Liver (tissue), 8 donors: ENCODE measurements at regions not wholly inside any gene's neighbourhood (a gene's known extent, or its start where the extent isn't known, plus 50 kb on each side); places are given as distances from the start of the nearest gene placed in this dataset.

ENCODE experiments used
- DNase-seq: peaks from one replicate; pipeline ENCODE4 v3.0.0-alpha.2; 2017; ENCODE audit warnings: low spot score
- H3K27ac ChIP-seq, 2 donors: one replicate each; pipeline ENCODE4 v1.7.0; 2013; ENCODE audit warnings: inconsistent platforms in 2 of 2, low read length in 2 of 2, control low read depth in 1 of 2, low read depth in 1 of 2, mild to moderate bottlenecking in 1 of 2
- H3K27me3 ChIP-seq, 4 donors: one replicate each; pipeline versions ENCODE4 v1.6.1 to v1.7.0; 2013; ENCODE audit warnings: low read length in 3 of 4, inconsistent platforms in 1 of 4, mild to moderate bottlenecking in 1 of 4, moderate library complexity in 1 of 4; ENCODE audit not compliant: control insufficient read depth in 4 of 4, insufficient read depth in 4 of 4
- H3K36me3 ChIP-seq, 4 donors: one replicate each; pipeline versions ENCODE4 v1.6.1 to v1.7.0; 2013; ENCODE audit warnings: low read length in 3 of 4, mild to moderate bottlenecking in 3 of 4, low read depth in 1 of 4, moderate library complexity in 1 of 4; ENCODE audit not compliant: control insufficient read depth in 4 of 4, insufficient read depth in 3 of 4
- H3K4me1 ChIP-seq, 4 donors: one replicate each; pipeline versions ENCODE4 v1.6.1 to v1.7.0; 2013; ENCODE audit warnings: low read length in 3 of 4, mild to moderate bottlenecking in 3 of 4, moderate library complexity in 1 of 4; ENCODE audit not compliant: control insufficient read depth in 4 of 4, insufficient read depth in 4 of 4
- H3K4me3 ChIP-seq, 3 donors: one replicate each; pipeline versions ENCODE4 v1.6.1 to v1.7.0; 2013; ENCODE audit warnings: low read length in 3 of 3, control low read depth in 1 of 3, low read depth in 1 of 3, mild to moderate bottlenecking in 1 of 3
- H3K9ac ChIP-seq, 2 donors: one replicate each; pipeline ENCODE4 v1.7.0; 2013; ENCODE audit warnings: low read length in 2 of 2, mild to moderate bottlenecking in 2 of 2, moderate library complexity in 2 of 2, control low read depth in 1 of 2, low read depth in 1 of 2
- H3K9me3 ChIP-seq, 4 donors: one replicate each; pipeline versions ENCODE4 v1.6.1 to v1.7.0; 2013; ENCODE audit warnings: low read length in 3 of 4; ENCODE audit not compliant: control insufficient read depth in 4 of 4
- EGR1 ChIP-seq, 2 donors: IDR thresholded peaks; 2 replicates each; pipeline ENCODE4 v1.6.1; 2016 to 2018; ENCODE audit warnings: antibody characterized with exemption in 2 of 2, low read depth in 2 of 2
- FOXA1 ChIP-seq: IDR thresholded peaks from 2 replicates; pipeline ENCODE4 v1.6.1; 2016; ENCODE audit warnings: antibody characterized with exemption
- FOXA2 ChIP-seq: IDR thresholded peaks from 2 replicates; pipeline ENCODE4 v1.6.1; 2016; ENCODE audit warnings: antibody characterized with exemption
- GABPA ChIP-seq, 2 donors: IDR thresholded peaks in 1 of 2; conservative IDR thresholded peaks in 1 of 2; 2 replicates each; pipeline ENCODE4 v1.6.1; 2016; ENCODE audit warnings: antibody characterized with exemption in 2 of 2, mild to moderate bottlenecking in 1 of 2, moderate library complexity in 1 of 2
- HNF4A ChIP-seq, 2 donors: conservative IDR thresholded peaks; 2 replicates each; pipeline ENCODE4 v1.6.1; 2016; ENCODE audit warnings: antibody characterized with exemption in 2 of 2, mild to moderate bottlenecking in 2 of 2
- HNF4G ChIP-seq: IDR thresholded peaks from 2 replicates; pipeline ENCODE4 v1.6.1; 2016; ENCODE audit warnings: antibody characterized with exemption
- JUND ChIP-seq, 2 donors: IDR thresholded peaks; 2 replicates each; pipeline ENCODE4 v1.6.1; 2016; ENCODE audit warnings: antibody characterized with exemption in 2 of 2
- NR2F2 ChIP-seq: IDR thresholded peaks from 2 replicates; pipeline ENCODE4 v1.6.1; 2016; ENCODE audit warnings: antibody characterized with exemption
- RAD21 ChIP-seq, 2 donors: IDR thresholded peaks; 2 replicates each; pipeline ENCODE4 v1.6.1; 2016; ENCODE audit warnings: antibody characterized with exemption in 2 of 2, mild to moderate bottlenecking in 2 of 2
- RXRA ChIP-seq, 2 donors: IDR thresholded peaks; 2 replicates each; pipeline ENCODE4 v1.6.1; 2017 to 2018; ENCODE audit warnings: antibody characterized with exemption in 2 of 2, mild to moderate bottlenecking in 1 of 2
- SP1 ChIP-seq: IDR thresholded peaks from 2 replicates; pipeline ENCODE4 v1.6.1; 2018; ENCODE audit warnings: antibody characterized with exemption, mild to moderate bottlenecking
- TAF1 ChIP-seq: conservative IDR thresholded peaks from 2 replicates; pipeline ENCODE4 v1.6.1; 2016; ENCODE audit warnings: antibody characterized with exemption, mild to moderate bottlenecking
- YY1 ChIP-seq: IDR thresholded peaks from 2 replicates; pipeline ENCODE4 v1.6.1; 2016; ENCODE audit warnings: antibody characterized with exemption, mild to moderate bottlenecking
- WGBS: extraction: QIAGEN DNeasy Blood & Tissue Kit; methylation state at CpG from one replicate; pipeline ENCODE4 v1.1.7; 2013; 5-methylcytosine and 5-hydroxymethylcytosine counted together
- TF ChIP-seq, protein P1 (sequence below): IDR thresholded peaks from 2 replicates; pipeline ENCODE4 v1.6.1; 2016; ENCODE audit warnings: antibody characterized with exemption, mild to moderate bottlenecking
- TF ChIP-seq, protein P2 (sequence below): fragments of 150-350 bp; IDR thresholded peaks from 2 replicates; pipeline ENCODE4 v1.5.1; 2017; ENCODE audit warnings: improper control_type of control experiment, low read depth, low read length; ENCODE audit not compliant: missing input control
- TF ChIP-seq, protein P3 (sequence below): IDR thresholded peaks from 2 replicates; pipeline ENCODE4 v1.6.1; 2016; ENCODE audit warnings: antibody characterized with exemption
- TF ChIP-seq, protein P4 (sequence below): IDR thresholded peaks from 2 replicates; pipeline ENCODE4 v1.6.1; 2016; ENCODE audit warnings: antibody characterized with exemption
- TF ChIP-seq, protein P5 (sequence below): IDR thresholded peaks from 2 replicates; pipeline ENCODE4 v1.6.1; 2016; ENCODE audit warnings: antibody characterized with exemption
- donor health status: healthy.
- donor health status: healthy.
- donor health status: healthy.
- donor health status: healthy.
- donor health status: healthy.

DNA sequence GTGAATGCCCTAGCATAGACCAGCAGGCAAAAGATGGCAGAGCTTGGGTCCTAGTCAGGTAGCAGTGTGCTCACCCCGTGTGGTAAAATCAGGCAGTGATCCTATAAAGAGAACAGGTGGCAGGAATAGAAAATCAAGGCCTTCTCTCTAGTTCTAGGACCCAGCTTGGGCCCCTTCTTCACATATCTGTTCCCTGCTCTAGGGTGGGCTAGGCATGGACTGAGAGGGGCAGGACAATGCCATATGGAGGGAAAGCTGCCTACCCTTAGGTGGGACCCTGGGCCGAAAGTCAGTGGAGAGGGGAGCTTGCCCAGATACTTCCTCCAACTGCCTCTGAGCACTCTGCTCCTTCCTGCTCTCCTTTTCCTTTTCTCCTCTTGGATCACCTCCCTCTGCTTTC lies 117.4 kb upstream of the NALF2 start:
- no peak overlapping the region for H3K4me3 ChIP-seq
- no peaks in the 10 kb centered on the region for H3K4me1 ChIP-seq
- no peaks in the 10 kb centered on the region for H3K9me3 ChIP-seq
- peaks cover 0 to 6% (median 0%) of the 10 kb centered on the region in 4 donors for H3K27me3 ChIP-seq
- 89% methylated on average over 2 of the region's 2 CpGs for WGBS
- TF ChIP-seq, protein P1, sequence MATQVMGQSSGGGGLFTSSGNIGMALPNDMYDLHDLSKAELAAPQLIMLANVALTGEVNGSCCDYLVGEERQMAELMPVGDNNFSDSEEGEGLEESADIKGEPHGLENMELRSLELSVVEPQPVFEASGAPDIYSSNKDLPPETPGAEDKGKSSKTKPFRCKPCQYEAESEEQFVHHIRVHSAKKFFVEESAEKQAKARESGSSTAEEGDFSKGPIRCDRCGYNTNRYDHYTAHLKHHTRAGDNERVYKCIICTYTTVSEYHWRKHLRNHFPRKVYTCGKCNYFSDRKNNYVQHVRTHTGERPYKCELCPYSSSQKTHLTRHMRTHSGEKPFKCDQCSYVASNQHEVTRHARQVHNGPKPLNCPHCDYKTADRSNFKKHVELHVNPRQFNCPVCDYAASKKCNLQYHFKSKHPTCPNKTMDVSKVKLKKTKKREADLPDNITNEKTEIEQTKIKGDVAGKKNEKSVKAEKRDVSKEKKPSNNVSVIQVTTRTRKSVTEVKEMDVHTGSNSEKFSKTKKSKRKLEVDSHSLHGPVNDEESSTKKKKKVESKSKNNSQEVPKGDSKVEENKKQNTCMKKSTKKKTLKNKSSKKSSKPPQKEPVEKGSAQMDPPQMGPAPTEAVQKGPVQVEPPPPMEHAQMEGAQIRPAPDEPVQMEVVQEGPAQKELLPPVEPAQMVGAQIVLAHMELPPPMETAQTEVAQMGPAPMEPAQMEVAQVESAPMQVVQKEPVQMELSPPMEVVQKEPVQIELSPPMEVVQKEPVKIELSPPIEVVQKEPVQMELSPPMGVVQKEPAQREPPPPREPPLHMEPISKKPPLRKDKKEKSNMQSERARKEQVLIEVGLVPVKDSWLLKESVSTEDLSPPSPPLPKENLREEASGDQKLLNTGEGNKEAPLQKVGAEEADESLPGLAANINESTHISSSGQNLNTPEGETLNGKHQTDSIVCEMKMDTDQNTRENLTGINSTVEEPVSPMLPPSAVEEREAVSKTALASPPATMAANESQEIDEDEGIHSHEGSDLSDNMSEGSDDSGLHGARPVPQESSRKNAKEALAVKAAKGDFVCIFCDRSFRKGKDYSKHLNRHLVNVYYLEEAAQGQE = no peak
- TF ChIP-seq HNF4A (conservative IDR thresholded peaks at IDR 0.05) (no peak), TAF1 (no peak), FOXA2 (no peak), YY1 (no peak), FOXA1 (no peak), SP1 (no peak), RXRA (IDR thresholded peaks at IDR 0.05) (no peak), JUND (IDR thresholded peaks at IDR 0.05) (no peak), HNF4G (no peak), RAD21 (IDR thresholded peaks at IDR 0.05) (no peak), GABPA (IDR thresholded peaks at IDR 0.05 in 1 of 2, conservative IDR thresholded peaks at IDR 0.05 in 1 of 2) (no peak), EGR1 (IDR thresholded peaks at IDR 0.05; ENCODE audit: low read depth in 2 of 2) (no peak), NR2F2 (no peak)
- TF ChIP-seq, protein P2, sequence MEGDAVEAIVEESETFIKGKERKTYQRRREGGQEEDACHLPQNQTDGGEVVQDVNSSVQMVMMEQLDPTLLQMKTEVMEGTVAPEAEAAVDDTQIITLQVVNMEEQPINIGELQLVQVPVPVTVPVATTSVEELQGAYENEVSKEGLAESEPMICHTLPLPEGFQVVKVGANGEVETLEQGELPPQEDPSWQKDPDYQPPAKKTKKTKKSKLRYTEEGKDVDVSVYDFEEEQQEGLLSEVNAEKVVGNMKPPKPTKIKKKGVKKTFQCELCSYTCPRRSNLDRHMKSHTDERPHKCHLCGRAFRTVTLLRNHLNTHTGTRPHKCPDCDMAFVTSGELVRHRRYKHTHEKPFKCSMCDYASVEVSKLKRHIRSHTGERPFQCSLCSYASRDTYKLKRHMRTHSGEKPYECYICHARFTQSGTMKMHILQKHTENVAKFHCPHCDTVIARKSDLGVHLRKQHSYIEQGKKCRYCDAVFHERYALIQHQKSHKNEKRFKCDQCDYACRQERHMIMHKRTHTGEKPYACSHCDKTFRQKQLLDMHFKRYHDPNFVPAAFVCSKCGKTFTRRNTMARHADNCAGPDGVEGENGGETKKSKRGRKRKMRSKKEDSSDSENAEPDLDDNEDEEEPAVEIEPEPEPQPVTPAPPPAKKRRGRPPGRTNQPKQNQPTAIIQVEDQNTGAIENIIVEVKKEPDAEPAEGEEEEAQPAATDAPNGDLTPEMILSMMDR = no peak
- TF ChIP-seq, protein P3, sequence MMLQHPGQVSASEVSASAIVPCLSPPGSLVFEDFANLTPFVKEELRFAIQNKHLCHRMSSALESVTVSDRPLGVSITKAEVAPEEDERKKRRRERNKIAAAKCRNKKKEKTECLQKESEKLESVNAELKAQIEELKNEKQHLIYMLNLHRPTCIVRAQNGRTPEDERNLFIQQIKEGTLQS = no peak
- TF ChIP-seq, protein P4, sequence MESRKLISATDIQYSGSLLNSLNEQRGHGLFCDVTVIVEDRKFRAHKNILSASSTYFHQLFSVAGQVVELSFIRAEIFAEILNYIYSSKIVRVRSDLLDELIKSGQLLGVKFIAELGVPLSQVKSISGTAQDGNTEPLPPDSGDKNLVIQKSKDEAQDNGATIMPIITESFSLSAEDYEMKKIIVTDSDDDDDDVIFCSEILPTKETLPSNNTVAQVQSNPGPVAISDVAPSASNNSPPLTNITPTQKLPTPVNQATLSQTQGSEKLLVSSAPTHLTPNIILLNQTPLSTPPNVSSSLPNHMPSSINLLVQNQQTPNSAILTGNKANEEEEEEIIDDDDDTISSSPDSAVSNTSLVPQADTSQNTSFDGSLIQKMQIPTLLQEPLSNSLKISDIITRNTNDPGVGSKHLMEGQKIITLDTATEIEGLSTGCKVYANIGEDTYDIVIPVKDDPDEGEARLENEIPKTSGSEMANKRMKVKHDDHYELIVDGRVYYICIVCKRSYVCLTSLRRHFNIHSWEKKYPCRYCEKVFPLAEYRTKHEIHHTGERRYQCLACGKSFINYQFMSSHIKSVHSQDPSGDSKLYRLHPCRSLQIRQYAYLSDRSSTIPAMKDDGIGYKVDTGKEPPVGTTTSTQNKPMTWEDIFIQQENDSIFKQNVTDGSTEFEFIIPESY = no peak
- TF ChIP-seq, protein P5, sequence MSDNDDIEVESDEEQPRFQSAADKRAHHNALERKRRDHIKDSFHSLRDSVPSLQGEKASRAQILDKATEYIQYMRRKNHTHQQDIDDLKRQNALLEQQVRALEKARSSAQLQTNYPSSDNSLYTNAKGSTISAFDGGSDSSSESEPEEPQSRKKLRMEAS = no peak
- DNase-seq = no peak
- H3K27ac ChIP-seq = no peak overlapping the region
- H3K9ac ChIP-seq = no peak overlapping the region
- no peaks in the 10 kb centered on the region for H3K36me3 ChIP-seq
